Calu3 (cell line): ENCODE measurements at regions not wholly inside any gene's neighbourhood (a gene's known extent, or its start where the extent isn't known, plus 50 kb on each side); places are given as distances from the start of the nearest gene placed in this dataset.
A peak's percentile ranks its signal among the peaks of the same experiment; 100 is the strongest.
"Not testable (repeated sequence)": the region's sequence is repeated elsewhere in the genome, so short reads cannot be mapped to it uniquely, and the experiment has no call there.

ENCODE experiments used
- BruUV-seq: library from RNA; stranded (reverse); fragments of 400-500 nt; replicated peaks from 2 replicates; lab custom pipeline; 2021; lab: Mats Ljungman, UMichigan
- CTCF ChIA-PET: fragments of 300-600 bp; sonication (Branson Sonifier 250); formaldehyde crosslinking; loops from one replicate; lab custom pipeline; 2022; ENCODE audit warnings: antibody characterized with exemption; lab: Charles Lee
- DNase-seq: peaks from one replicate; pipeline ENCODE4 v3.0.0; 2022
- H3K27ac Mint-ChIP-seq: one replicate; pipeline ENCODE4 v1.8.0; 2022; ENCODE audit warnings: mixed read lengths; ENCODE audit not compliant: unreplicated experiment
- H3K27me3 Mint-ChIP-seq: one replicate; pipeline ENCODE4 v1.8.0; 2022; ENCODE audit warnings: mixed read lengths; ENCODE audit not compliant: unreplicated experiment
- H3K36me3 Mint-ChIP-seq: one replicate; pipeline ENCODE4 v1.8.0; 2022; ENCODE audit warnings: mild to moderate bottlenecking, moderate library complexity, mixed read lengths; ENCODE audit not compliant: insufficient read depth, unreplicated experiment
- H3K4me1 Mint-ChIP-seq: one replicate; pipeline ENCODE4 v1.8.0; 2022; ENCODE audit warnings: mild to moderate bottlenecking, low read depth, mixed read lengths; ENCODE audit not compliant: unreplicated experiment
- H3K4me3 Mint-ChIP-seq: one replicate; pipeline ENCODE4 v1.8.0; 2022; ENCODE audit warnings: mild to moderate bottlenecking, low read depth, moderate library complexity, mixed read lengths; ENCODE audit not compliant: unreplicated experiment
- H3K9me3 Mint-ChIP-seq: one replicate; pipeline ENCODE4 v1.8.0; 2022; ENCODE audit warnings: low read depth, mixed read lengths; ENCODE audit not compliant: unreplicated experiment
- CTCF ChIP-seq: fragments of 200-600 bp; IDR thresholded peaks from one replicate; pipeline ENCODE4 v1.8.0; 2022; ENCODE audit warnings: antibody characterized with exemption; ENCODE audit not compliant: unreplicated experiment
- intact Hi-C: fragments of 100-400 bp; cut with micrococcal nuclease; formaldehyde crosslinking; loops from one replicate; pipeline ENCODE4 v1.10.0; 2022; ENCODE audit not compliant: unreplicated experiment

- no peaks in the 10 kb centered on the region for H3K4me1 Mint-ChIP-seq
- no peak overlapping the region for H3K4me3 Mint-ChIP-seq
- no peaks in the 10 kb centered on the region for H3K27me3 Mint-ChIP-seq
- CTCF ChIA-PET, result no interaction called here
- H3K36me3 Mint-ChIP-seq, result no peaks in the 10 kb centered on the region
- no peak for TF ChIP-seq CTCF
- intact Hi-C loops, result no loop called here
- BruUV-seq, result no TSS peak
- DNase-seq, result no peak
- peaks cover 4% of the 10 kb centered on the region for H3K9me3 Mint-ChIP-seq
- no peak overlapping the region for H3K27ac Mint-ChIP-seq
These were observed 537.9 kb downstream of the HINT1 start for GRCh38 chr5:130627145-130627544.

- peaks cover 3% of the 10 kb centered on the region for H3K9me3 Mint-ChIP-seq
- no peaks in the 10 kb centered on the region for H3K36me3 Mint-ChIP-seq
- no peak for DNase-seq
- no peaks in the 10 kb centered on the region for H3K4me1 Mint-ChIP-seq
- no peak overlapping the region for H3K4me3 Mint-ChIP-seq
- no peaks in the 10 kb centered on the region for H3K27me3 Mint-ChIP-seq
- CTCF ChIA-PET, result no interaction called here
- no peak for TF ChIP-seq CTCF
- BruUV-seq, result no TSS peak
- no peak overlapping the region for H3K27ac Mint-ChIP-seq
- intact Hi-C loops, result no loop called here
These were observed 540.3 kb downstream of the HINT1 start for GRCh38 chr5:130624805-130625204.

- CTCF ChIA-PET, result no interaction called here
- no peaks in the 10 kb centered on the region for H3K36me3 Mint-ChIP-seq
- H3K9me3 Mint-ChIP-seq, result peaks cover 10% of the 10 kb centered on the region
- H3K4me1 Mint-ChIP-seq, result no peaks in the 10 kb centered on the region
- no peak overlapping the region for H3K4me3 Mint-ChIP-seq
- no peak for TF ChIP-seq CTCF
- H3K27me3 Mint-ChIP-seq, result no peaks in the 10 kb centered on the region
- no TSS peak for BruUV-seq
- intact Hi-C loops, result no loop called here
- no peak for DNase-seq
- no peak overlapping the region for H3K27ac Mint-ChIP-seq
These were observed 548.9 kb downstream of the HINT1 start for GRCh38 chr5:130616161-130616560.

- intact Hi-C loops, result no loop called here
- Mint-ChIP-seq H3K27ac (peak overlapping the region; percentile 26), H3K36me3 (no peaks in the 10 kb centered on the region), H3K9me3 (peaks cover 6% of the 10 kb centered on the region), H3K4me1 (peaks cover 11% of the 10 kb centered on the region), H3K27me3 (no peaks in the 10 kb centered on the region), H3K4me3 (no peak overlapping the region)
- TF ChIP-seq CTCF, result no peak
- no TSS peak for BruUV-seq
- DNase-seq, result peak; percentile 15
- CTCF ChIA-PET, result interaction anchor here (0.7 kb wide), 1 partner anchor 383 kb away, joined by 3 read pairs; no protein-coding TSS in a partner anchor
These were observed 559.8 kb downstream of the HINT1 start for GRCh38 chr5:130605234-130605633.

- H3K4me3 Mint-ChIP-seq, H3K27me3 Mint-ChIP-seq, H3K27ac Mint-ChIP-seq, H3K36me3 Mint-ChIP-seq, intact Hi-C loops, DNase-seq, BruUV-seq, H3K9me3 Mint-ChIP-seq, H3K4me1 Mint-ChIP-seq, CTCF ChIA-PET: not testable (repeated sequence)
These were observed 568.4 kb downstream of the HINT1 start for GRCh38 chr5:130596647-130597046.
